DND-41 (cell line): ENCODE measurements at regions not wholly inside any gene's neighbourhood (a gene's known extent, or its start where the extent isn't known, plus 50 kb on each side); places are given as distances from the start of the nearest gene placed in this dataset.

ENCODE experiments used
- ATAC-seq: fragments of 200-7000 bp; cut with Tn5 transposase; 3 replicates; pipeline ENCODE4 v1.9.1; 2021; ENCODE audit warnings: low read depth; ENCODE audit not compliant: insufficient read depth
- DNase-seq: peaks from one replicate; pipeline ENCODE4 v3.0.0-alpha.2; 2020
- H2AFZ ChIP-seq: 2 replicates; pipeline ENCODE4 v1.6.0; 2012; ENCODE audit warnings: low read depth, low read length
- H3K27ac ChIP-seq: 2 replicates; pipeline ENCODE4 v1.5.1; 2012; ENCODE audit warnings: low read length, inconsistent platforms
- H3K27me3 ChIP-seq: fragments of 200-600 bp; sonication (generic); 2 replicates; pipeline ENCODE4 v1.6.0; 2012; ENCODE audit warnings: low read length, mild to moderate bottlenecking, inconsistent platforms; ENCODE audit not compliant: insufficient read depth, poor library complexity
- H3K36me3 ChIP-seq: 2 replicates; pipeline ENCODE4 v1.5.1; 2012; ENCODE audit warnings: low read length, inconsistent platforms; ENCODE audit not compliant: insufficient read depth
- H3K4me1 ChIP-seq: 2 replicates; pipeline ENCODE4 v1.5.1; 2012; ENCODE audit warnings: mild to moderate bottlenecking, low read length; ENCODE audit not compliant: insufficient read depth
- H3K4me2 ChIP-seq: 2 replicates; pipeline ENCODE4 v1.6.0; 2012; ENCODE audit warnings: mild to moderate bottlenecking, moderate library complexity, low read length, inconsistent platforms; ENCODE audit not compliant: insufficient read depth
- H3K4me3 ChIP-seq, 2 experiments: fragments of 200-600 bp in 1 of 2; shearing (Covaris generic) in 1 of 2; 2 replicates each; pipeline ENCODE4 v1.5.1; 2012 to 2016; ENCODE audit warnings: inconsistent platforms in 2 of 2, low read length in 2 of 2, mild to moderate bottlenecking in 2 of 2, low read depth in 1 of 2, moderate library complexity in 1 of 2
- H3K79me2 ChIP-seq: 2 replicates; pipeline ENCODE4 v1.6.0; 2012; ENCODE audit warnings: low read length, inconsistent platforms; ENCODE audit not compliant: insufficient read depth
- H3K9ac ChIP-seq: 2 replicates; pipeline ENCODE4 v1.6.0; 2012; ENCODE audit warnings: low read depth, mild to moderate bottlenecking, inconsistent platforms, low read length, moderate library complexity
- H3K9me3 ChIP-seq: 2 replicates; pipeline ENCODE4 v1.5.1; 2012; ENCODE audit warnings: low read length, moderate library complexity, mild to moderate bottlenecking, inconsistent platforms; ENCODE audit not compliant: insufficient read depth, severe bottlenecking
- H4K20me1 ChIP-seq: 2 replicates; pipeline ENCODE4 v1.6.0; 2012; ENCODE audit warnings: low read length; ENCODE audit not compliant: insufficient read depth
- CTCF ChIP-seq: IDR thresholded peaks from 2 replicates; pipeline ENCODE4 v1.5.1; 2012; ENCODE audit warnings: borderline replicate concordance, low read length, moderate library complexity, mild to moderate bottlenecking; ENCODE audit not compliant: poor library complexity, severe bottlenecking; ENCODE audit errors: extremely low read depth
- EZH2 ChIP-seq: IDR thresholded peaks from 3 replicates; pipeline ENCODE4 v1.6.1; 2012; ENCODE audit warnings: borderline replicate concordance, low read depth, mild to moderate bottlenecking, moderate library complexity, low read length, inconsistent platforms; ENCODE audit not compliant: severe bottlenecking

- TF ChIP-seq CTCF (no peak), EZH2 (no peak)
- Histone ChIP-seq H3K9me3 (no peaks in the 10 kb centered on the region), H3K27me3 (no peaks in the 10 kb centered on the region), H2AFZ (no peak overlapping the region), H3K36me3 (no peaks in the 10 kb centered on the region), H3K79me2 (no peaks in the 10 kb centered on the region), H3K9ac (no peak overlapping the region), H3K4me1 (no peaks in the 10 kb centered on the region), H4K20me1 (no peaks in the 10 kb centered on the region), H3K4me2 (no peak overlapping the region), H3K27ac (no peak overlapping the region), H3K4me3 (no peak overlapping the region)
- ATAC-seq (no peak), DNase-seq (peak; percentile 7)
Measured at GRCh38 chr5:67610186-67610912, 413.8 kb upstream of the CD180 start.

GRCh38 chr5:67607958-67608357, 411.4 kb upstream of the CD180 start:
- Histone ChIP-seq H3K9ac (no peak overlapping the region), H3K79me2 (no peaks in the 10 kb centered on the region), H3K4me2 (no peak overlapping the region), H2AFZ (no peak overlapping the region), H3K27ac (no peak overlapping the region), H4K20me1 (no peaks in the 10 kb centered on the region), H3K9me3 (no peaks in the 10 kb centered on the region), H3K27me3 (no peaks in the 10 kb centered on the region), H3K36me3 (no peaks in the 10 kb centered on the region), H3K4me3 (no peak overlapping the region), H3K4me1 (no peaks in the 10 kb centered on the region)
- ATAC-seq (no peak), DNase-seq (no peak)
- no peak for TF ChIP-seq EZH2
- TF ChIP-seq CTCF = no peak

GRCh38 chr5:67606586-67606947, 410.0 kb upstream of the CD180 start:
- Histone ChIP-seq H3K79me2 (no peaks in the 10 kb centered on the region), H4K20me1 (no peaks in the 10 kb centered on the region), H3K27ac (no peak overlapping the region), H2AFZ (no peak overlapping the region; the same call in 1 of the 2 replicates), H3K4me3 (no peak overlapping the region), H3K9ac (no peak overlapping the region), H3K9me3 (no peaks in the 10 kb centered on the region), H3K36me3 (no peaks in the 10 kb centered on the region), H3K4me1 (no peaks in the 10 kb centered on the region), H3K4me2 (no peak overlapping the region), H3K27me3 (no peaks in the 10 kb centered on the region)
- ATAC-seq (no peak), DNase-seq (no peak)
- TF ChIP-seq EZH2 = no peak
- no peak for TF ChIP-seq CTCF
